H1 (cell line): ENCODE measurements at regions not wholly inside any gene's neighbourhood (a gene's known extent, or its start where the extent isn't known, plus 50 kb on each side); places are given as distances from the start of the nearest gene placed in this dataset.

Experiments
- CTCF ChIA-PET: fragments of 300-600 bp; sonication (Branson Sonifier 250); formaldehyde crosslinking; loops from one replicate; lab custom pipeline; 2021; ENCODE audit not compliant: partially characterized antibody; lab: Charles Lee
- POLR2A ChIA-PET: fragments of 300-600 bp; sonication (Branson Sonifier 250); formaldehyde crosslinking; loops from one replicate; lab custom pipeline; 2021; ENCODE audit warnings: inconsistent platforms; ENCODE audit not compliant: partially characterized antibody; lab: Charles Lee
- DNase-seq, 2 experiments: peaks; one replicate each; pipeline versions ENCODE4 v3.0.0 to v3.0.0-alpha.2; 2010 to 2022; ENCODE audit warnings: low spot score in 2 of 2, low read depth in 1 of 2, mixed read lengths in 1 of 2
- FAIRE-seq: peaks from 2 replicates; lab custom pipeline; 2011; peaks lifted over from hg19 to GRCh38; lab: Jason Lieb, UNC
- H2AFZ ChIP-seq: 2 replicates; pipeline ENCODE4 v1.8.1; 2012; ENCODE audit warnings: low read length, inconsistent platforms
- H2AK5ac ChIP-seq: 2 replicates; pipeline ENCODE4 v1.6.1; 2013; ENCODE audit warnings: low read depth, low read length
- H2BK120ac ChIP-seq: replicated peaks from 2 replicates; pipeline ENCODE3; 2013; ENCODE audit warnings: low read depth, low read length, inconsistent platforms
- H2BK12ac ChIP-seq: 2 replicates; pipeline ENCODE4 v1.6.1; 2013; ENCODE audit warnings: low read depth, low read length
- H2BK15ac ChIP-seq: 2 replicates; pipeline ENCODE4 v1.6.1; 2013; ENCODE audit warnings: low read length
- H2BK20ac ChIP-seq: 2 replicates; pipeline ENCODE4 v1.6.1; 2013; ENCODE audit warnings: low read length
- H2BK5ac ChIP-seq: 2 replicates; pipeline ENCODE4 v1.6.1; 2013; ENCODE audit warnings: low read depth, low read length
- H3K14ac ChIP-seq: 2 replicates; pipeline ENCODE4 v1.6.1; 2013; ENCODE audit warnings: inconsistent platforms; ENCODE audit not compliant: insufficient read length
- H3K18ac ChIP-seq: 2 replicates; pipeline ENCODE4 v1.6.1; 2013; ENCODE audit warnings: low read length; ENCODE audit errors: extremely low read depth
- H3K23ac ChIP-seq: 2 replicates; pipeline ENCODE4 v1.6.1; 2013; ENCODE audit warnings: inconsistent platforms; ENCODE audit not compliant: insufficient read length
- H3K23me2 ChIP-seq: 2 replicates; pipeline ENCODE4 v1.6.1; 2013; ENCODE audit warnings: low read depth, low read length
- H3K27ac ChIP-seq: 2 replicates; pipeline ENCODE4 v1.6.1; 2011; ENCODE audit warnings: low read depth, low read length, inconsistent platforms
- H3K27me3 ChIP-seq, 4 experiments: replicated peaks in 1 of 4; 1 replicate in 1 of 4; 2 replicates in 3 of 4; pipeline versions ENCODE4 v1.6.1 to v1.8.1; 2011 to 2013; ENCODE audit warnings: low read length in 3 of 4, mild to moderate bottlenecking in 3 of 4, inconsistent platforms in 2 of 4, mixed read lengths in 2 of 4, moderate library complexity in 1 of 4; ENCODE audit not compliant: control insufficient read depth in 3 of 4, insufficient read depth in 3 of 4; ENCODE audit errors: extremely low read depth in 1 of 4
- H3K36me3 ChIP-seq, 4 experiments: 2 replicates each; pipeline versions ENCODE4 v1.6.1 to v1.8.1; 2011 to 2013; ENCODE audit warnings: mild to moderate bottlenecking in 4 of 4, low read length in 3 of 4, moderate library complexity in 2 of 4, control low read depth in 1 of 4, inconsistent platforms in 1 of 4; ENCODE audit not compliant: insufficient read depth in 4 of 4, control insufficient read depth in 2 of 4
- H3K4ac ChIP-seq: replicated peaks from 2 replicates; pipeline ENCODE3; 2013; ENCODE audit warnings: low read length, low read depth, mixed read lengths, inconsistent platforms; ENCODE audit not compliant: insufficient read length
- H3K4me1 ChIP-seq, 4 experiments: replicated peaks in 1 of 4; 1 replicate in 1 of 4; 2 replicates in 3 of 4; pipeline versions ENCODE4 v1.6.1 to v1.8.1; 2011 to 2013; ENCODE audit warnings: low read length in 3 of 4, inconsistent platforms in 2 of 4, mixed read lengths in 1 of 4; ENCODE audit not compliant: insufficient read depth in 4 of 4, control insufficient read depth in 3 of 4
- H3K4me2 ChIP-seq, 2 experiments: 2 replicates each; pipeline versions ENCODE4 v1.6.1 to v1.8.1; 2011 to 2013; ENCODE audit warnings: low read depth in 2 of 2, low read length in 2 of 2, control low read depth in 1 of 2, inconsistent platforms in 1 of 2, mild to moderate bottlenecking in 1 of 2; ENCODE audit not compliant: insufficient read depth in 1 of 2
- H3K4me3 ChIP-seq, 4 experiments: fragments of 200-600, 300-600 bp in 1 of 4; sonication (generic), shearing (Covaris generic), sonication (Bioruptor Twin) in 1 of 4; 2 replicates each; pipeline versions ENCODE4 v1.5.1 to v1.8.1; 2011 to 2016; ENCODE audit warnings: low read length in 4 of 4, low read depth in 3 of 4, control low read depth in 2 of 4, inconsistent platforms in 2 of 4, mild to moderate bottlenecking in 2 of 4, mixed read lengths in 1 of 4, moderate library complexity in 1 of 4; ENCODE audit not compliant: insufficient read depth in 2 of 4; ENCODE audit errors: extremely low read depth in 1 of 4
- H3K56ac ChIP-seq: replicated peaks from 2 replicates; pipeline ENCODE3; 2013; ENCODE audit warnings: low read depth, mild to moderate bottlenecking, mixed read lengths, low read length, inconsistent platforms; ENCODE audit not compliant: insufficient read length
- H3K79me1 ChIP-seq: 2 replicates; pipeline ENCODE4 v1.6.1; 2013; ENCODE audit warnings: low read depth, low read length, control low read depth
- H3K79me2 ChIP-seq, 2 experiments: 2 replicates each; pipeline versions ENCODE4 v1.6.1 to v1.8.1; 2012 to 2013; ENCODE audit warnings: low read length in 2 of 2, mild to moderate bottlenecking in 2 of 2, inconsistent platforms in 1 of 2; ENCODE audit not compliant: insufficient read depth in 2 of 2, control insufficient read depth in 1 of 2
- H3K9ac ChIP-seq, 4 experiments: replicated peaks in 1 of 4; 1 replicate in 1 of 4; 2 replicates in 3 of 4; pipeline versions ENCODE4 v1.6.1 to v1.8.1; 2011 to 2013; ENCODE audit warnings: low read depth in 3 of 4, low read length in 3 of 4, control low read depth in 2 of 4, mild to moderate bottlenecking in 2 of 4, moderate library complexity in 2 of 4, inconsistent platforms in 1 of 4; ENCODE audit errors: extremely low read depth in 1 of 4
- H3K9me3 ChIP-seq, 2 experiments: 2 replicates each; pipeline versions ENCODE4 v1.6.1 to v1.8.1; 2012 to 2013; ENCODE audit warnings: mild to moderate bottlenecking in 2 of 2, moderate library complexity in 2 of 2, control low read depth in 1 of 2, inconsistent platforms in 1 of 2, low read depth in 1 of 2, low read length in 1 of 2, mixed read lengths in 1 of 2; ENCODE audit not compliant: insufficient read depth in 2 of 2
- H4K20me1 ChIP-seq, 2 experiments: replicated peaks in 1 of 2; 2 replicates each; pipeline versions ENCODE3 to v1.8.1; 2011 to 2013; ENCODE audit warnings: inconsistent platforms in 2 of 2, low read length in 2 of 2, mild to moderate bottlenecking in 1 of 2; ENCODE audit not compliant: insufficient read depth in 2 of 2, control insufficient read depth in 1 of 2
- H4K5ac ChIP-seq: 2 replicates; pipeline ENCODE4 v1.6.1; 2013; ENCODE audit warnings: low read length, low read depth, mixed read lengths, inconsistent platforms; ENCODE audit not compliant: insufficient read length
- H4K8ac ChIP-seq: 2 replicates; pipeline ENCODE4 v1.8.0; 2013; ENCODE audit warnings: mild to moderate bottlenecking, moderate library complexity, low read length, inconsistent platforms; ENCODE audit not compliant: insufficient read depth; ENCODE audit errors: extremely low read depth
- H4K91ac ChIP-seq: replicated peaks from 2 replicates; pipeline ENCODE3; 2013; ENCODE audit warnings: low read length, mixed read lengths, inconsistent platforms; ENCODE audit not compliant: insufficient read length
- CREB1 ChIP-seq: IDR thresholded peaks from 2 replicates; pipeline ENCODE4 v1.6.1; 2012; ENCODE audit warnings: inconsistent platforms
- EP300 ChIP-seq, 2 experiments: IDR thresholded peaks; 1 replicate in 1 of 2; 2 replicates in 1 of 2; pipeline ENCODE4 v1.6.1; 2011 to 2012; ENCODE audit warnings: low read depth in 2 of 2, low read length in 2 of 2, mild to moderate bottlenecking in 2 of 2, borderline replicate concordance in 1 of 2, inconsistent platforms in 1 of 2, moderate library complexity in 1 of 2
- YY1 ChIP-seq: IDR thresholded peaks from 2 replicates; pipeline ENCODE4 v1.6.1; 2011; ENCODE audit warnings: low read depth, mild to moderate bottlenecking, low read length
- WGBS, 2 experiments: shearing (Covaris generic) in 1 of 2; methylation state at CpG; one replicate each; pipeline versions ENCODE4 v1.1.6 to v1.1.7; 2013 to 2015; ENCODE audit warnings: low lambda C conversion rate in 2 of 2, mixed read lengths in 2 of 2, inconsistent platforms in 1 of 2, low coverage in 1 of 2, missing lambda C conversion rate in 1 of 2; ENCODE audit not compliant: insufficient replicate concordance in 2 of 2, insufficient coverage in 1 of 2, insufficient read length in 1 of 2; ENCODE audit errors: extremely low coverage in 1 of 2, missing lambda C conversion rate in 1 of 2; 5-methylcytosine and 5-hydroxymethylcytosine counted together

- Histone ChIP-seq H3K23ac (no peak overlapping the region), H2BK12ac (no peak overlapping the region), H2BK15ac (no peak overlapping the region), H3K27ac (no peak overlapping the region), H3K4me2 (no peak overlapping the region), H2AFZ (no peak overlapping the region), H3K79me1 (no peaks in the 10 kb centered on the region), H3K4me3 (no peak overlapping the region), H3K79me2 (peaks cover 0 to 18% of the 10 kb centered on the region in 2 experiments; a peak in 2 of 4 replicates), H3K27me3 (no peaks in the 10 kb centered on the region), H2BK20ac (no peak overlapping the region), H2BK5ac (no peak overlapping the region), H4K20me1 (peaks cover 2 to 7% of the 10 kb centered on the region in 2 experiments), H2AK5ac (no peak overlapping the region), H3K18ac (no peak overlapping the region), H4K8ac (no peak overlapping the region), H4K5ac (no peak overlapping the region), H3K9ac (no peak overlapping the region), H3K4me1 (no peaks in the 10 kb centered on the region), H3K56ac (no peak overlapping the region), H3K9me3 (no peaks in the 10 kb centered on the region), H3K4ac (no peak overlapping the region), H3K14ac (no peak overlapping the region), H2BK120ac (no peak overlapping the region), H3K23me2 (no peaks in the 10 kb centered on the region), H4K91ac (no peak overlapping the region), H3K36me3 (peaks cover 0 to 10% (median 4%) of the 10 kb centered on the region in 4 experiments; a peak in 3 of 8 replicates)
- DNase-seq: no peak
- no peak for TF ChIP-seq YY1
- no peak for TF ChIP-seq EP300 (IDR thresholded peaks at IDR 0.05; ENCODE audit: borderline replicate concordance in 1 of 2, low read depth in 2 of 2, low read length in 2 of 2)
- TF ChIP-seq CREB1: no peak
- POLR2A ChIA-PET: interaction anchor here (0.6 to 5.2 kb wide), 10 partner anchors 11 to 636 kb away, joined by 3 to 45 read pairs (median 5); no protein-coding TSS in a partner anchor
- WGBS, 2 experiments: 90% methylated on average over 5 of the region's 5 CpGs; no CpG with 5 or more reads in 1 of the 2 experiments
- CTCF ChIA-PET: interaction anchor here (0.6 to 1.8 kb wide), 3 partner anchors 29 to 172 kb away, joined by 3 to 7 read pairs (median 5); no protein-coding TSS in a partner anchor
- no peak for FAIRE-seq
Measured at GRCh38 chr9:94183240-94183999, 75.7 kb upstream of the ZNF169 start.
